Neuron (in vitro differentiated cells): ENCODE measurements at regions not wholly inside any gene's neighbourhood (a gene's known extent, or its start where the extent isn't known, plus 50 kb on each side); places are given as distances from the start of the nearest gene placed in this dataset.
"Not testable (repeated sequence)": the region's sequence is repeated elsewhere in the genome, so short reads cannot be mapped to it uniquely, and the experiment has no call there.

Source experiments
- H2AFZ ChIP-seq: one replicate; pipeline ENCODE4 v1.6.1; 2013; ENCODE audit warnings: low read depth, mild to moderate bottlenecking, inconsistent platforms, low read length, moderate library complexity
- H3K27me3 ChIP-seq: one replicate; pipeline ENCODE4 v1.6.1; 2013; ENCODE audit warnings: low read length; ENCODE audit not compliant: insufficient read depth
- H3K36me3 ChIP-seq: one replicate; pipeline ENCODE4 v1.6.1; 2013; ENCODE audit warnings: low read length; ENCODE audit not compliant: insufficient read depth
- H3K4me1 ChIP-seq: one replicate; pipeline ENCODE4 v1.6.1; 2013; ENCODE audit warnings: low read length; ENCODE audit not compliant: insufficient read depth
- H3K4me3 ChIP-seq: 2 replicates; pipeline ENCODE4 v1.5.1; 2013; ENCODE audit warnings: mild to moderate bottlenecking, low read length, moderate library complexity
- H3K9me3 ChIP-seq: one replicate; pipeline ENCODE4 v1.6.1; 2013; ENCODE audit warnings: low read length

GRCh38 chr21:17257784-17258183, 255.1 kb upstream of the CXADR start:
- Histone ChIP-seq H2AFZ (no peak overlapping the region), H3K36me3 (no peaks in the 10 kb centered on the region), H3K9me3 (no peaks in the 10 kb centered on the region), H3K4me1 (no peaks in the 10 kb centered on the region), H3K27me3 (no peaks in the 10 kb centered on the region), H3K4me3 (no peak overlapping the region)

- Histone ChIP-seq H3K4me3 (no peak overlapping the region), H3K9me3 (no peaks in the 10 kb centered on the region), H3K36me3 (no peaks in the 10 kb centered on the region), H3K27me3 (no peaks in the 10 kb centered on the region), H3K4me1 (no peaks in the 10 kb centered on the region), H2AFZ (no peak overlapping the region)
Measured at GRCh38 chr21:17264182-17264581, 248.7 kb upstream of the CXADR start.

- Histone ChIP-seq H3K27me3 (no peaks in the 10 kb centered on the region), H3K4me3 (no peak overlapping the region), H3K36me3 (no peaks in the 10 kb centered on the region), H3K9me3 (no peaks in the 10 kb centered on the region), H3K4me1 (peaks cover 5% of the 10 kb centered on the region), H2AFZ (no peak overlapping the region)
Measured at GRCh38 chr21:17269760-17270159, 243.1 kb upstream of the CXADR start.

- H3K27me3 ChIP-seq = no peaks in the 10 kb centered on the region
- H3K4me1 ChIP-seq = peaks cover 5% of the 10 kb centered on the region
- H3K9me3 ChIP-seq = no peaks in the 10 kb centered on the region
- no peaks in the 10 kb centered on the region for H3K36me3 ChIP-seq
- H3K4me3 ChIP-seq = no peak overlapping the region
- no peak overlapping the region for H2AFZ ChIP-seq
Measured at GRCh38 chr21:17270229-17270628, 242.6 kb upstream of the CXADR start.

- H3K27me3 ChIP-seq = no peaks in the 10 kb centered on the region
- H3K4me1 ChIP-seq = no peaks in the 10 kb centered on the region
- H2AFZ ChIP-seq = no peak overlapping the region
- no peaks in the 10 kb centered on the region for H3K36me3 ChIP-seq
- no peaks in the 10 kb centered on the region for H3K9me3 ChIP-seq
- H3K4me3 ChIP-seq = no peak overlapping the region
Measured at GRCh38 chr21:17279663-17280062, 233.2 kb upstream of the CXADR start.

GRCh38 chr21:17293016-17293562, 219.8 kb upstream of the CXADR start:
- H3K9me3 ChIP-seq, H3K4me1 ChIP-seq, H2AFZ ChIP-seq, H3K4me3 ChIP-seq, H3K27me3 ChIP-seq, H3K36me3 ChIP-seq: not testable (repeated sequence)

- Histone ChIP-seq H3K4me1 (no peaks in the 10 kb centered on the region), H3K36me3 (no peaks in the 10 kb centered on the region), H3K4me3 (no peak overlapping the region), H3K9me3 (peaks cover 2% of the 10 kb centered on the region), H3K27me3 (no peaks in the 10 kb centered on the region), H2AFZ (no peak overlapping the region)
Measured at GRCh38 chr21:17295997-17296396, 216.8 kb upstream of the CXADR start.

- H2AFZ ChIP-seq, H3K4me1 ChIP-seq, H3K27me3 ChIP-seq, H3K4me3 ChIP-seq, H3K9me3 ChIP-seq, H3K36me3 ChIP-seq: not testable (repeated sequence)
Measured at GRCh38 chr21:17299576-17299975, 213.3 kb upstream of the CXADR start.

- not testable (repeated sequence) for H3K9me3 ChIP-seq, H2AFZ ChIP-seq, H3K4me1 ChIP-seq, H3K36me3 ChIP-seq, H3K4me3 ChIP-seq, H3K27me3 ChIP-seq
Measured at GRCh38 chr21:17327715-17328114, 185.1 kb upstream of the CXADR start.

- Histone ChIP-seq H3K36me3 (no peaks in the 10 kb centered on the region), H3K9me3 (no peaks in the 10 kb centered on the region), H2AFZ (no peak overlapping the region), H3K4me1 (no peaks in the 10 kb centered on the region), H3K27me3 (no peaks in the 10 kb centered on the region), H3K4me3 (no peak overlapping the region)
Measured at GRCh38 chr21:17334484-17334883, 178.4 kb upstream of the CXADR start.

GRCh38 chr21:17340081-17340480, 172.8 kb upstream of the CXADR start:
- no peaks in the 10 kb centered on the region for H3K27me3 ChIP-seq

GRCh38 chr21:17343055-17343454, 169.8 kb upstream of the CXADR start:
- no peaks in the 10 kb centered on the region for H3K36me3 ChIP-seq
- no peaks in the 10 kb centered on the region for H3K4me1 ChIP-seq
- no peak overlapping the region for H2AFZ ChIP-seq
- no peaks in the 10 kb centered on the region for H3K27me3 ChIP-seq
- no peaks in the 10 kb centered on the region for H3K9me3 ChIP-seq
- no peak overlapping the region for H3K4me3 ChIP-seq

More at GRCh38 chr21:17340081-17340480, 172.8 kb upstream of the CXADR start:
- Histone ChIP-seq H3K4me3 (no peak overlapping the region), H3K4me1 (no peaks in the 10 kb centered on the region), H3K36me3 (no peaks in the 10 kb centered on the region), H3K9me3 (no peaks in the 10 kb centered on the region), H2AFZ (no peak overlapping the region)

- Histone ChIP-seq H3K4me1 (no peaks in the 10 kb centered on the region), H3K4me3 (no peak overlapping the region), H2AFZ (no peak overlapping the region), H3K27me3 (no peaks in the 10 kb centered on the region), H3K36me3 (no peaks in the 10 kb centered on the region), H3K9me3 (no peaks in the 10 kb centered on the region)
Measured at GRCh38 chr21:17348357-17348756, 164.5 kb upstream of the CXADR start.

GRCh38 chr21:17348849-17349248, 164.0 kb upstream of the CXADR start:
- Histone ChIP-seq H2AFZ (no peak overlapping the region), H3K9me3 (no peaks in the 10 kb centered on the region), H3K27me3 (no peaks in the 10 kb centered on the region), H3K4me3 (no peak overlapping the region), H3K4me1 (no peaks in the 10 kb centered on the region), H3K36me3 (no peaks in the 10 kb centered on the region)
